Medulla oblongata (tissue), 1 donor: ENCODE measurements at regions not wholly inside any gene's neighbourhood (a gene's known extent, or its start where the extent isn't known, plus 50 kb on each side); places are given as distances from the start of the nearest gene placed in this dataset.

Experiments used
- DNase-seq: peaks from one replicate; pipeline ENCODE4 v3.0.0-alpha.2; 2015; ENCODE audit errors: extremely low spot score

GRCh38 chr1:218763538-218763937 is 410.1 kb upstream of the LYPLAL1 start:
- DNase-seq, result no peak

GRCh38 chr1:218765753-218766152 is 407.9 kb upstream of the LYPLAL1 start:
- no peak for DNase-seq

GRCh38 chr1:218771931-218772330 is 401.7 kb upstream of the LYPLAL1 start:
- no peak for DNase-seq

- DNase-seq, result no peak
These were observed 401.1 kb upstream of the LYPLAL1 start for GRCh38 chr1:218772575-218772974.

- DNase-seq, result no peak
These were observed 398.1 kb upstream of the LYPLAL1 start for GRCh38 chr1:218775501-218776021.

GRCh38 chr1:218778257-218779126 is 395.2 kb upstream of the LYPLAL1 start:
- DNase-seq, result no peak

- DNase-seq, result no peak
These were observed 394.2 kb upstream of the LYPLAL1 start for GRCh38 chr1:218779341-218780100.

- no peak for DNase-seq
These were observed 390.5 kb upstream of the LYPLAL1 start for GRCh38 chr1:218783131-218783530.

GRCh38 chr1:218783916-218784315 is 389.8 kb upstream of the LYPLAL1 start:
- no peak for DNase-seq

- DNase-seq, result peak; percentile 11
These were observed 387.8 kb upstream of the LYPLAL1 start for GRCh38 chr1:218785928-218786327.

GRCh38 chr1:218787826-218788225 is 385.9 kb upstream of the LYPLAL1 start:
- DNase-seq, result no peak

- DNase-seq, result no peak
These were observed 376.9 kb upstream of the LYPLAL1 start for GRCh38 chr1:218796773-218797172.

GRCh38 chr1:218802799-218803198 is 370.9 kb upstream of the LYPLAL1 start:
- DNase-seq, result no peak

- no peak for DNase-seq
These were observed 370.2 kb upstream of the LYPLAL1 start for GRCh38 chr1:218803351-218803997.

- no peak for DNase-seq
These were observed 369.5 kb upstream of the LYPLAL1 start for GRCh38 chr1:218804014-218804785.

GRCh38 chr1:218809061-218809460 is 364.6 kb upstream of the LYPLAL1 start:
- DNase-seq, result no peak

- DNase-seq, result no peak
These were observed 364.1 kb upstream of the LYPLAL1 start for GRCh38 chr1:218809625-218810024.

GRCh38 chr1:218810306-218810705 is 363.4 kb upstream of the LYPLAL1 start:
- no peak for DNase-seq

GRCh38 chr1:218811497-218811896 is 362.2 kb upstream of the LYPLAL1 start:
- DNase-seq, result no peak

- DNase-seq, result no peak
These were observed 361.3 kb upstream of the LYPLAL1 start for GRCh38 chr1:218812360-218812759.

GRCh38 chr1:218813237-218813636 is 360.4 kb upstream of the LYPLAL1 start:
- DNase-seq, result no peak
